GM12878 (cell line): ENCODE measurements at regions not wholly inside any gene's neighbourhood (a gene's known extent, or its start where the extent isn't known, plus 50 kb on each side); places are given as distances from the start of the nearest gene placed in this dataset.

Experiments used
- ATF3 ChIP-seq: IDR thresholded peaks from 2 replicates; pipeline ENCODE4 v1.6.1; 2011; ENCODE audit warnings: low read depth, mild to moderate bottlenecking, low read length, moderate library complexity, borderline replicate concordance; ENCODE audit errors: extremely low read depth
- CBX5 ChIP-seq: sonication (generic); IDR thresholded peaks from 2 replicates; pipeline ENCODE4 v1.6.1; 2016; ENCODE audit warnings: low read depth, moderate library complexity, mild to moderate bottlenecking, inconsistent platforms
- NFIC ChIP-seq: IDR thresholded peaks from 2 replicates; pipeline ENCODE4 v1.6.1; 2012; ENCODE audit warnings: low read depth, mild to moderate bottlenecking, inconsistent platforms, low read length, moderate library complexity
- REST ChIP-seq: IDR thresholded peaks from 2 replicates; pipeline ENCODE4 v1.6.1; 2012; ENCODE audit warnings: mild to moderate bottlenecking, low read depth, low read length
- USF1 ChIP-seq: IDR thresholded peaks from 2 replicates; pipeline ENCODE4 v1.6.1; 2011; ENCODE audit warnings: borderline replicate concordance, low read depth, mild to moderate bottlenecking, moderate library complexity, mixed read lengths, low read length; ENCODE audit not compliant: insufficient read depth; ENCODE audit errors: extremely low read length
- ZBTB4 ChIP-seq: fragments of 450-650 bp; formaldehyde crosslinking; IDR thresholded peaks from 2 replicates; pipeline ENCODE4 v1.4.0; 2022; ENCODE audit warnings: mild to moderate bottlenecking, moderate library complexity

- TF ChIP-seq REST: no peak
- no peak for TF ChIP-seq USF1
- no peak for TF ChIP-seq NFIC
- no peak for TF ChIP-seq CBX5
- no peak for TF ChIP-seq ATF3
- no peak for TF ChIP-seq ZBTB4 (CRISPR knock-in tag)
Observed at GRCh38 chrX:148265829-148266228, 234.6 kb upstream of the AFF2 start (continued).
